ENCODE measurements at regions not wholly inside any gene's neighbourhood (a gene's known extent, or its start where the extent isn't known, plus 50 kb on each side); places are given as distances from the start of the nearest gene placed in this dataset.

- WGBS: 78% methylated on average over 2 of the region's 2 CpGs
Measured at GRCh38 chr3:192009903-192010302, 548.9 kb downstream of the PYDC2 start.

GRCh38 chr3:192010490-192010889, 549.5 kb downstream of the PYDC2 start:
- Histone ChIP-seq H3K27ac (ENCODE audit: low read depth in 1 of 2, low read length in 2 of 2) (no peak overlapping the region), H3K9ac (ENCODE audit: low read depth in 1 of 2, low read length in 2 of 2) (no peak overlapping the region), H3K9me3 (ENCODE audit: control insufficient read depth in 4 of 4, low read length in 3 of 4) (peaks cover 0 to 2% (median 0%) of the 10 kb centered on the region in 4 donors), H3K4me3 (ENCODE audit: low read depth in 1 of 3, low read length in 3 of 3) (no peak overlapping the region), H3K4me1 (ENCODE audit: control insufficient read depth in 4 of 4, insufficient read depth in 4 of 4, low read length in 3 of 4) (no peaks in the 10 kb centered on the region), H3K36me3 (ENCODE audit: control insufficient read depth in 4 of 4, insufficient read depth in 3 of 4, low read depth in 1 of 4, low read length in 3 of 4) (no peaks in the 10 kb centered on the region), H3K27me3 (ENCODE audit: control insufficient read depth in 4 of 4, insufficient read depth in 4 of 4, low read length in 3 of 4) (peaks cover 0 to 6% (median 0%) of the 10 kb centered on the region in 4 donors)
- WGBS: 44% methylated on average over 2 of the region's 2 CpGs
- DNase-seq (ENCODE audit: low spot score): no peak
- TF ChIP-seq CTCF (IDR thresholded peaks at IDR 0.05; ENCODE audit: low read depth, low read length, missing input control) (no peak), MAX (IDR thresholded peaks at IDR 0.05) (no peak), FOXA2 (IDR thresholded peaks at IDR 0.05) (no peak), ATF3 (IDR thresholded peaks at IDR 0.05) (no peak), FOXA1 (IDR thresholded peaks at IDR 0.05) (no peak), REST (IDR thresholded peaks at IDR 0.05) (no peak), HNF4A (conservative IDR thresholded peaks at IDR 0.05) (no peak), RXRA (IDR thresholded peaks at IDR 0.05) (no peak), NR2F2 (IDR thresholded peaks at IDR 0.05) (no peak), RAD21 (IDR thresholded peaks at IDR 0.05) (no peak), TAF1 (conservative IDR thresholded peaks at IDR 0.05) (no peak), JUND (IDR thresholded peaks at IDR 0.05) (no peak)

More at GRCh38 chr3:192009903-192010302, 548.9 kb downstream of the PYDC2 start:
- H3K9ac ChIP-seq (ENCODE audit: low read depth in 1 of 2, low read length in 2 of 2): no peak overlapping the region
- H3K36me3 ChIP-seq (ENCODE audit: control insufficient read depth in 4 of 4, insufficient read depth in 3 of 4, low read depth in 1 of 4, low read length in 3 of 4): no peaks in the 10 kb centered on the region
- no peak for TF ChIP-seq RXRA (IDR thresholded peaks at IDR 0.05)
- no peak for TF ChIP-seq ATF3 (IDR thresholded peaks at IDR 0.05)
- TF ChIP-seq CTCF (IDR thresholded peaks at IDR 0.05; ENCODE audit: low read depth, low read length, missing input control): no peak
- no peak for TF ChIP-seq HNF4G (IDR thresholded peaks at IDR 0.05)
- no peak for TF ChIP-seq TAF1 (conservative IDR thresholded peaks at IDR 0.05)
- no peak for TF ChIP-seq GABPA (IDR thresholded peaks at IDR 0.05 in 1 of 2, conservative IDR thresholded peaks at IDR 0.05 in 1 of 2)
- TF ChIP-seq JUND (IDR thresholded peaks at IDR 0.05): no peak
- TF ChIP-seq SP1 (IDR thresholded peaks at IDR 0.05): no peak
- no peak for TF ChIP-seq FOXA2 (IDR thresholded peaks at IDR 0.05)
- TF ChIP-seq YY1 (IDR thresholded peaks at IDR 0.05): no peak
- TF ChIP-seq HNF4A (conservative IDR thresholded peaks at IDR 0.05): no peak
- TF ChIP-seq ZBTB33 (IDR thresholded peaks at IDR 0.05): no peak
- TF ChIP-seq EGR1 (IDR thresholded peaks at IDR 0.05; ENCODE audit: low read depth in 2 of 2): no peak
- TF ChIP-seq RAD21 (IDR thresholded peaks at IDR 0.05): no peak
- TF ChIP-seq NR2F2 (IDR thresholded peaks at IDR 0.05): no peak
- peaks cover 0 to 2% (median 0%) of the 10 kb centered on the region in 4 donors for H3K9me3 ChIP-seq (ENCODE audit: control insufficient read depth in 4 of 4, low read length in 3 of 4)
- H3K27ac ChIP-seq (ENCODE audit: low read depth in 1 of 2, low read length in 2 of 2): no peak overlapping the region
- H3K4me3 ChIP-seq (ENCODE audit: low read depth in 1 of 3, low read length in 3 of 3): no peak overlapping the region
- no peaks in the 10 kb centered on the region for H3K4me1 ChIP-seq (ENCODE audit: control insufficient read depth in 4 of 4, insufficient read depth in 4 of 4, low read length in 3 of 4)
- peaks cover 0 to 6% (median 0%) of the 10 kb centered on the region in 4 donors for H3K27me3 ChIP-seq (ENCODE audit: control insufficient read depth in 4 of 4, insufficient read depth in 4 of 4, low read length in 3 of 4)
- DNase-seq (ENCODE audit: low spot score): no peak

Data from liver (tissue), 8 donors.